ENCODE measurements at regions not wholly inside any gene's neighbourhood (a gene's known extent, or its start where the extent isn't known, plus 50 kb on each side); places are given as distances from the start of the nearest gene placed in this dataset.

DNA sequence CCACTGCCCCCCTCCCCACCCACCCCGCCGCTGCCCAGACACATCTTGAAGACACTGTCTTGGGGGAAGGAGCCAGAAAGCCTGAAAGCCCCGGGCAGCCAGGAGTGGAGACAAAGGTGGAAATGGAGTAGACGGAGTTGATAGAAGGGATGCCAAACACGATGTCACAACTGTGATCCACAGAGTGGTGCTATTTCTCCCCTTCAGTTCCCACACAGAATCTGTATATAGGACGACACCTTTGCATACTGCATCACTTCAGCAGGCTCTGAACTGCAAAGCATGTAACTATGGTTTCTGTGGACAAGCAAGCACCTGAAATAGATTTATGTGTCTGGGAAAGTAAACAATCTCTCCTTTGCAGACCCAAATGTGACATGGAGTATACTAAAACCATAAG lies 56.4 kb upstream of the F13A1 start:
- TF ChIP-seq, protein P1, sequence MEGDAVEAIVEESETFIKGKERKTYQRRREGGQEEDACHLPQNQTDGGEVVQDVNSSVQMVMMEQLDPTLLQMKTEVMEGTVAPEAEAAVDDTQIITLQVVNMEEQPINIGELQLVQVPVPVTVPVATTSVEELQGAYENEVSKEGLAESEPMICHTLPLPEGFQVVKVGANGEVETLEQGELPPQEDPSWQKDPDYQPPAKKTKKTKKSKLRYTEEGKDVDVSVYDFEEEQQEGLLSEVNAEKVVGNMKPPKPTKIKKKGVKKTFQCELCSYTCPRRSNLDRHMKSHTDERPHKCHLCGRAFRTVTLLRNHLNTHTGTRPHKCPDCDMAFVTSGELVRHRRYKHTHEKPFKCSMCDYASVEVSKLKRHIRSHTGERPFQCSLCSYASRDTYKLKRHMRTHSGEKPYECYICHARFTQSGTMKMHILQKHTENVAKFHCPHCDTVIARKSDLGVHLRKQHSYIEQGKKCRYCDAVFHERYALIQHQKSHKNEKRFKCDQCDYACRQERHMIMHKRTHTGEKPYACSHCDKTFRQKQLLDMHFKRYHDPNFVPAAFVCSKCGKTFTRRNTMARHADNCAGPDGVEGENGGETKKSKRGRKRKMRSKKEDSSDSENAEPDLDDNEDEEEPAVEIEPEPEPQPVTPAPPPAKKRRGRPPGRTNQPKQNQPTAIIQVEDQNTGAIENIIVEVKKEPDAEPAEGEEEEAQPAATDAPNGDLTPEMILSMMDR (IDR thresholded peaks at IDR 0.05), result no peak
- TF ChIP-seq RAD21 (IDR thresholded peaks at IDR 0.05; ENCODE audit: low read length), result no peak
- no peak for TF ChIP-seq GABPA (IDR thresholded peaks at IDR 0.05; ENCODE audit: low read depth)
- no peak for TF ChIP-seq NFIC (IDR thresholded peaks at IDR 0.05; ENCODE audit: borderline replicate concordance)
- no peak for TF ChIP-seq EZH2phosphoT487 (IDR thresholded peaks at IDR 0.05; ENCODE audit: borderline replicate concordance, low read depth)

Data from SK-N-SH (cell line).